Right lobe of liver (tissue), 6 donors: ENCODE measurements at regions not wholly inside any gene's neighbourhood (a gene's known extent, or its start where the extent isn't known, plus 50 kb on each side); places are given as distances from the start of the nearest gene placed in this dataset.
"Not testable (repeated sequence)": the region's sequence is repeated elsewhere in the genome, so short reads cannot be mapped to it uniquely, and the experiment has no call there.

ENCODE experiments used
- ATAC-seq, 4 donors: fragments of 200-7000 bp; cut with Tn5 transposase; one replicate each; pipeline ENCODE4 v1.9.1; 2020; ENCODE audit warnings: mild to moderate bottlenecking in 4 of 4, moderate library complexity in 4 of 4
- DNase-seq, 3 donors: peaks; one replicate each; pipeline ENCODE4 v3.0.0-alpha.2; 2020
- H3K27ac ChIP-seq, 3 donors: fragments of 200-600 bp; one replicate each; pipeline ENCODE4 v1.8.0; 2022
- H3K27me3 ChIP-seq, 2 donors: fragments of 200-600 bp; one replicate each; pipeline ENCODE4 v1.8.0; 2022
- H3K36me3 ChIP-seq, 4 donors: fragments of 200-600 bp; sonication (generic) in 1 of 4; one replicate each; pipeline versions ENCODE4 v1.5.1 to v1.8.0; 2017 to 2022; ENCODE audit warnings: control low read depth in 1 of 4
- H3K4me1 ChIP-seq, 4 donors: fragments of 200-600 bp; sonication (generic) in 1 of 4; one replicate each; pipeline versions ENCODE4 v1.5.1 to v1.8.0; 2017 to 2022; ENCODE audit warnings: control low read depth in 1 of 4
- H3K4me3 ChIP-seq, 3 donors: fragments of 200-600 bp; one replicate each; pipeline ENCODE4 v1.8.0; 2022
- H3K9me3 ChIP-seq, 4 donors: fragments of 200-600 bp; sonication (generic) in 1 of 4; one replicate each; pipeline versions ENCODE4 v1.5.1 to v1.8.0; 2017 to 2022; ENCODE audit warnings: control low read depth in 1 of 4
- POLR2A ChIP-seq: fragments of 450-650 bp; IDR thresholded peaks from one replicate; pipeline ENCODE4 v1.6.1; 2017; ENCODE audit warnings: antibody characterized with exemption, mild to moderate bottlenecking
- WGBS: methylation state at CpG from one replicate; pipeline ENCODE4 v1.1.6; 2018; ENCODE audit warnings: low coverage, low lambda C conversion rate; ENCODE audit not compliant: insufficient coverage; ENCODE audit errors: missing lambda C conversion rate; 5-methylcytosine and 5-hydroxymethylcytosine counted together
- intact Hi-C, 2 donors: fragments of 100-400 bp; cut with DNase I; formaldehyde crosslinking; loops; one replicate each; pipeline versions ENCODE4 v1.11.2 to v1.14.1; 2022
- TF ChIP-seq, protein P1 (sequence below), 4 donors: fragments of 200-600 bp in 3 of 4; fragments of 450-650 bp in 1 of 4; IDR thresholded peaks; one replicate each; pipeline versions ENCODE4 v1.5.1 to v1.8.0; 2016 to 2022; ENCODE audit warnings: antibody characterized with exemption in 4 of 4, mild to moderate bottlenecking in 2 of 4
- donor health status: DM: no; HTN: yes; CAD: no.
- donor health status: DM: no; HTN: no; CAD: no.
- donor health status: DM: no; HTN: no; CAD: no.
- donor health status: DM: no; HTN: yes; CAD: no.
- donor health status: DM: no; HTN: yes; CAD: no.

GRCh38 chrX:4627414-4627813, 914.0 kb upstream of the PRKX start:
- TF ChIP-seq POLR2A = no peak
- TF ChIP-seq, protein P1, sequence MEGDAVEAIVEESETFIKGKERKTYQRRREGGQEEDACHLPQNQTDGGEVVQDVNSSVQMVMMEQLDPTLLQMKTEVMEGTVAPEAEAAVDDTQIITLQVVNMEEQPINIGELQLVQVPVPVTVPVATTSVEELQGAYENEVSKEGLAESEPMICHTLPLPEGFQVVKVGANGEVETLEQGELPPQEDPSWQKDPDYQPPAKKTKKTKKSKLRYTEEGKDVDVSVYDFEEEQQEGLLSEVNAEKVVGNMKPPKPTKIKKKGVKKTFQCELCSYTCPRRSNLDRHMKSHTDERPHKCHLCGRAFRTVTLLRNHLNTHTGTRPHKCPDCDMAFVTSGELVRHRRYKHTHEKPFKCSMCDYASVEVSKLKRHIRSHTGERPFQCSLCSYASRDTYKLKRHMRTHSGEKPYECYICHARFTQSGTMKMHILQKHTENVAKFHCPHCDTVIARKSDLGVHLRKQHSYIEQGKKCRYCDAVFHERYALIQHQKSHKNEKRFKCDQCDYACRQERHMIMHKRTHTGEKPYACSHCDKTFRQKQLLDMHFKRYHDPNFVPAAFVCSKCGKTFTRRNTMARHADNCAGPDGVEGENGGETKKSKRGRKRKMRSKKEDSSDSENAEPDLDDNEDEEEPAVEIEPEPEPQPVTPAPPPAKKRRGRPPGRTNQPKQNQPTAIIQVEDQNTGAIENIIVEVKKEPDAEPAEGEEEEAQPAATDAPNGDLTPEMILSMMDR (IDR thresholded peaks at IDR 0.05) = no peak
- H3K9me3 ChIP-seq = no peaks in the 10 kb centered on the region
- no peaks in the 10 kb centered on the region for H3K27me3 ChIP-seq
- no peak for ATAC-seq
- H3K4me1 ChIP-seq = no peaks in the 10 kb centered on the region
- no peak overlapping the region for H3K27ac ChIP-seq
- intact Hi-C loops = no loop called here
- 30% methylated on average over 1 of the region's 1 CpG for WGBS
- no peaks in the 10 kb centered on the region for H3K36me3 ChIP-seq
- DNase-seq = no peak
- no peak overlapping the region for H3K4me3 ChIP-seq

DNA sequence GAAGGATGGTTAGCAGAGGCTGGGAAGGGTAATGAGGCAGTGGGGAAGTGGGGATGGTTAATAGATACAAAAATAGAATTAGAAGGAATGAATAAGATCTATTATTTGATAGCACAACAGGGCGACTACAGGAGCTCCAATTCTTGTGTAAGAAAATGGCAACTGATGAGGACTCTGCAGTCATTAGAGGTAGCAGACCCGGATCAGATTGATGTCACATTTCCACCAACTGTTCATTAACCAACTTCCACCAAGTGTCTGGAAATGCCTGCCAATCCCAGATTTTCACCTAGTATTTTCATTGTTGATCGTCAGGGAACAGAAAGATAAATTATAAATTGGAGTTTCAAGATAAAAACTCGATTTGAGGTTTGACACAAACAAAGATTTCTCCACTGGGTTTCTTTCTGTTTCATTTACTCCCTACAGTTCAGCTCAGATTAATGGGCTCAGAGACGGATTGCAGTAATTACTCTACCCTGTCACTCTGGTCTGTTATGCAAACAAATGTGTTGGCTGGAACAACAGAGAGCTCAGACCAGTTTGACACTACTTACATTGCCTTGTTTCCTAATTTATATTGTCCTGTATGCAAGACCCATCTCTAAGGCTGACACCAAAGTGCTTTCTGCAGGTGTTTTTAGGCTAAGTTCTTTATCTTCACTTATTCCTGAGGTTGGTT, 909.2 kb upstream of the PRKX start:
- Histone ChIP-seq H3K27ac (no peak overlapping the region), H3K4me1 (no peaks in the 10 kb centered on the region), H3K4me3 (no peak overlapping the region), H3K36me3 (no peaks in the 10 kb centered on the region), H3K9me3 (no peaks in the 10 kb centered on the region), H3K27me3 (no peaks in the 10 kb centered on the region)
- WGBS = 21% methylated on average over 5 of the region's 5 CpGs
- ATAC-seq = no peak
- intact Hi-C loops = no loop called here
- no peak for DNase-seq
- TF ChIP-seq, protein P1 (IDR thresholded peaks at IDR 0.05) = no peak
- no peak for TF ChIP-seq POLR2A

DNA sequence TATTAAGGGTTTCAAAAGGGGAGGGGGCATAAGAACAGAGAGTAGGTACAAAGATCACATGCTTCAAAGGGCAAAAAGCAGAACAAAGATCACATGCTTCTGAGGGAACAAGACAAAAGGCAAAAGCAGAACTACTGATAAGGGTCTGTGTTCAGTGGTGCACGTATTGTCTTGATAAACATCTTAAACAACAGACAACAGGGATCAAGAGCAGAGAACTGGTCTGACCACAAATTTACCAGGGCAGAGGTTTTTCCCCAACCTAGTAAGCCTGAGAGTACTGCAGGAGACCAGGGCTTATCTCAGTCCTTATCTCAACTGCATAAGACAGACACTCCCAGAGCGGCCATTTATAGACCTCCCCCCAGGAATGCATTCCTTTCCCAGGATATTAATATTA, 900.2 kb upstream of the PRKX start:
- intact Hi-C loops, H3K27me3 ChIP-seq: not testable (repeated sequence)
- WGBS = 43% methylated on average over 1 of the region's 2 CpGs

DNA sequence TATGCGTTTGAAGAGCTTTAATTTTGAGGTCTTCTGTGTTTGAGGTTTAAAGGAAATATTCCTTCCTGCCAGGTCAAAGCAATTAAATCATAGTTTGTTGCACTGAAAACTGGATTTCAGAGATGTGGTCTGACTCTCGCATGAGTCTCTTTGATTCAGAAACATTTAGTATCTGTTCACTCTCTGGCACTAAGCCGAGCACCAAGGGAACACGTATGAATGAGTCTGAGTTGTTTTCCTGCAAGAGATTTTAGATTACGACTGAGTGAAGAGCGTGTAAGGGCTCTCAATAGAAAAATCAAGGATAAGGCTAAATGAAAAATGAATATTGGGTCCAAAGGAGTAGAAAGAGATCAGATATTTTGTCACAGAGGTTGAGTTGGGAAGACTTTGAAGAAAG, 875.4 kb upstream of the PRKX start:
- Histone ChIP-seq H3K9me3 (no peaks in the 10 kb centered on the region), H3K36me3 (no peaks in the 10 kb centered on the region), H3K27me3 (no peaks in the 10 kb centered on the region), H3K27ac (no peak overlapping the region), H3K4me1 (no peaks in the 10 kb centered on the region), H3K4me3 (no peak overlapping the region)
- no peak for ATAC-seq
- no peak for DNase-seq
- 49% methylated on average over 6 of the region's 6 CpGs for WGBS
- intact Hi-C loops = no loop called here
- no peak for TF ChIP-seq POLR2A
- TF ChIP-seq, protein P1 (IDR thresholded peaks at IDR 0.05) = no peak

More for the DNA sequence above, 900.2 kb upstream of the PRKX start:
- not testable (repeated sequence) for H3K4me3 ChIP-seq, H3K4me1 ChIP-seq, H3K36me3 ChIP-seq, ATAC-seq, H3K9me3 ChIP-seq, H3K27ac ChIP-seq, DNase-seq

GRCh38 chrX:4588466-4588865, 875.0 kb upstream of the PRKX start:
- 46% methylated on average over 5 of the region's 5 CpGs for WGBS
- Histone ChIP-seq H3K27me3 (no peaks in the 10 kb centered on the region), H3K27ac (no peak overlapping the region), H3K9me3 (no peaks in the 10 kb centered on the region), H3K4me3 (no peak overlapping the region), H3K36me3 (no peaks in the 10 kb centered on the region), H3K4me1 (no peaks in the 10 kb centered on the region)
- intact Hi-C loops = no loop called here
- TF ChIP-seq POLR2A = no peak
- TF ChIP-seq, protein P1 (IDR thresholded peaks at IDR 0.05) = no peak
- no peak for ATAC-seq
- DNase-seq = no peak
